K562 (cell line): ENCODE measurements at regions not wholly inside any gene's neighbourhood (a gene's known extent, or its start where the extent isn't known, plus 50 kb on each side); places are given as distances from the start of the nearest gene placed in this dataset.

Experiments
- ATAC-seq: fragments of 200-7000 bp; cut with Tn5 transposase; 3 replicates; pipeline ENCODE4 v1.9.1; 2020; ENCODE audit warnings: moderate library complexity
- BruUV-seq: library from RNA; stranded (reverse); fragments of 400-500 nt; replicated peaks from 2 replicates; lab custom pipeline; 2021; lab: Mats Ljungman, UMichigan
- CTCF ChIA-PET: fragments of 300-600 bp; formaldehyde crosslinking; extraction: SDS; loops from one replicate; lab custom pipeline; 2021; ENCODE audit warnings: low intra/inter-chr PET ratio; lab: Yijun Ruan, JAX
- POLR2A ChIA-PET: fragments of 300-600, 350-650 bp; sonication (Branson Sonifier 250); formaldehyde crosslinking; extraction: SDS; loops from one replicate; lab custom pipeline; 2021; ENCODE audit warnings: antibody characterized with exemption, inconsistent platforms; lab: Yijun Ruan, JAX
- DNase-seq, 4 experiments: peaks; one replicate each; pipeline versions ENCODE4 v3.0.0 to v3.0.0-alpha.2; 2011 to 2018; ENCODE audit warnings: low spot score in 3 of 4, mixed read lengths in 3 of 4; ENCODE audit errors: extremely low read depth in 1 of 4
- FAIRE-seq: peaks from 2 replicates; lab custom pipeline; 2011; peaks lifted over from hg19 to GRCh38; lab: Jason Lieb, UNC
- H2AFZ ChIP-seq: 2 replicates; pipeline ENCODE4 v1.6.0; 2011; ENCODE audit warnings: low read depth, low read length, control low read depth, inconsistent platforms
- H3K27ac ChIP-seq: fragments of 200-600 bp; 3 replicates; pipeline ENCODE4 v1.8.0; 2011; ENCODE audit warnings: low read depth, mild to moderate bottlenecking, control low read depth, inconsistent platforms, low read length, moderate library complexity, mixed read lengths; ENCODE audit errors: extremely low read depth
- H3K27me3 ChIP-seq, 2 experiments: fragments of 300-600 bp in 1 of 2; 2 replicates in 1 of 2; 3 replicates in 1 of 2; pipeline versions ENCODE4 v1.6.0 to v1.8.0; 2011; ENCODE audit warnings: inconsistent platforms in 2 of 2, low read length in 2 of 2, mild to moderate bottlenecking in 1 of 2, mixed read lengths in 1 of 2, moderate library complexity in 1 of 2; ENCODE audit not compliant: control insufficient read depth in 2 of 2, insufficient read depth in 2 of 2
- H3K36me3 ChIP-seq: fragments of 300-600 bp; 3 replicates; pipeline ENCODE4 v1.8.0; 2011; ENCODE audit warnings: mild to moderate bottlenecking, low read length, inconsistent platforms; ENCODE audit not compliant: control insufficient read depth, insufficient read depth
- H3K4me1 ChIP-seq, 2 experiments: fragments of 200-600 bp in 1 of 2; replicated peaks in 1 of 2; 2 replicates in 1 of 2; 3 replicates in 1 of 2; pipeline versions ENCODE4 v1.5.1 to v1.8.0; 2011; ENCODE audit warnings: inconsistent platforms in 2 of 2, low read length in 2 of 2, mild to moderate bottlenecking in 1 of 2, mixed read lengths in 1 of 2, moderate library complexity in 1 of 2; ENCODE audit not compliant: control insufficient read depth in 2 of 2, insufficient read depth in 2 of 2
- H3K4me2 ChIP-seq: 2 replicates; pipeline ENCODE4 v1.6.1; 2011; ENCODE audit warnings: low read length, control low read depth, inconsistent platforms, mixed read lengths; ENCODE audit not compliant: insufficient read depth
- H3K4me3 ChIP-seq: fragments of 200-600 bp; sonication (generic), shearing (Covaris generic); 2 replicates; pipeline ENCODE4 v1.5.1; 2016; ENCODE audit warnings: control low read depth, inconsistent platforms
- H3K79me2 ChIP-seq: fragments of 200-600 bp; 3 replicates; pipeline ENCODE4 v1.8.0; 2011; ENCODE audit warnings: low read length, inconsistent platforms; ENCODE audit not compliant: control insufficient read depth, insufficient read depth
- H3K9ac ChIP-seq, 2 experiments: 2 replicates each; pipeline versions ENCODE4 v1.6.0 to v1.6.1; 2011; ENCODE audit warnings: low read depth in 2 of 2, low read length in 2 of 2, control low read depth in 1 of 2, inconsistent platforms in 1 of 2, mild to moderate bottlenecking in 1 of 2, mixed read lengths in 1 of 2; ENCODE audit not compliant: insufficient read depth in 1 of 2
- H3K9me1 ChIP-seq: one replicate; pipeline ENCODE4 v1.6.0; 2011; ENCODE audit warnings: inconsistent platforms, mild to moderate bottlenecking, low read length, moderate library complexity; ENCODE audit not compliant: control insufficient read depth, insufficient read depth
- H3K9me3 ChIP-seq: replicated peaks from 2 replicates; pipeline ENCODE4 v1.5.1; 2011; ENCODE audit warnings: low read depth, low read length, inconsistent platforms; ENCODE audit not compliant: control insufficient read depth, insufficient read depth
- H4K20me1 ChIP-seq: replicated peaks from 2 replicates; pipeline ENCODE4 v1.6.1; 2011; ENCODE audit warnings: low read length, inconsistent platforms, mixed read lengths; ENCODE audit not compliant: control insufficient read depth, insufficient read depth
- CBX1 ChIP-seq: sonication (generic); IDR thresholded peaks from 2 replicates; pipeline ENCODE4 v1.6.1; 2016; ENCODE audit warnings: antibody characterized with exemption, low read depth, mild to moderate bottlenecking
- DIDO1 ChIP-seq: fragments of 450-650 bp; IDR thresholded peaks from 2 replicates; pipeline ENCODE4 v1.6.1; 2016; ENCODE audit warnings: low read depth, missing biosample characterization, missing genetic modification characterization
- DMBX1 ChIP-seq: fragments of 250-450 bp; sonication (Bioruptor Pico); IDR thresholded peaks from 2 replicates; pipeline ENCODE4 v1.8.0; 2022; ENCODE audit warnings: inconsistent platforms, mild to moderate bottlenecking, moderate library complexity, borderline replicate concordance
- ETV6 ChIP-seq, 3 experiments: fragments of 150-350 bp in 1 of 3; sonication (generic) in 1 of 3; formaldehyde crosslinking in 1 of 3; IDR thresholded peaks; 2 replicates each; pipeline versions ENCODE4 v1.6.1 to v1.8.0; 2014 to 2022; ENCODE audit warnings: borderline replicate concordance in 2 of 3, low read depth in 2 of 3, antibody characterized with exemption in 1 of 3, low read length in 1 of 3, mild to moderate bottlenecking in 1 of 3, missing genetic modification reagents in 1 of 3
- GTF2A2 ChIP-seq: IDR thresholded peaks from 2 replicates; pipeline ENCODE4 v1.6.1; 2016; ENCODE audit warnings: mild to moderate bottlenecking, missing genetic modification characterization, missing compliant biosample characterization
- GTF2F1 ChIP-seq: IDR thresholded peaks from 2 replicates; pipeline ENCODE4 v1.6.1; 2011; ENCODE audit warnings: low read depth, low read length, improper control_type of control experiment
- HDAC6 ChIP-seq: IDR thresholded peaks from 2 replicates; pipeline ENCODE4 v1.6.1; 2012; ENCODE audit warnings: low read depth, mild to moderate bottlenecking, control low read depth, inconsistent platforms, low read length, moderate library complexity
- HMG20B ChIP-seq: fragments of 250-450 bp; sonication (Bioruptor Pico); IDR thresholded peaks from 2 replicates; pipeline ENCODE4 v1.5.0; 2021; ENCODE audit warnings: mild to moderate bottlenecking
- SAP30 ChIP-seq: fragments of 200-600 bp; sonication (generic); IDR thresholded peaks from 2 replicates; pipeline ENCODE4 v1.6.1; 2012; ENCODE audit warnings: borderline replicate concordance, low read depth, mild to moderate bottlenecking, moderate library complexity, low read length, control low read depth, inconsistent platforms; ENCODE audit not compliant: insufficient read depth, poor library complexity, severe bottlenecking
- SREBF1 ChIP-seq: fragments of 150-350 bp; IDR thresholded peaks from 2 replicates; pipeline ENCODE4 v1.6.1; 2014; ENCODE audit warnings: antibody characterized with exemption, low read depth, low read length, borderline replicate concordance
- U2AF1 ChIP-seq: fragments of 200-400 bp; formaldehyde crosslinking; optimal IDR thresholded peaks from 2 replicates; pipeline ENCODE3; 2017; ENCODE audit warnings: mild to moderate bottlenecking, low read depth, low read length, moderate library complexity
- ZNF134 ChIP-seq: fragments of 250-450 bp; sonication (Bioruptor Pico); conservative IDR thresholded peaks from 2 replicates; pipeline ENCODE4 v1.4.0; 2020
- ZNF143 ChIP-seq: sonication (generic); formaldehyde crosslinking; IDR thresholded peaks from 2 replicates; pipeline ENCODE4 v1.9.0; 2022; ENCODE audit warnings: mild to moderate bottlenecking, missing genetic modification reagents
- ZNF280B ChIP-seq: fragments of 250-450 bp; sonication (Bioruptor Pico); IDR thresholded peaks from 2 replicates; pipeline ENCODE4 v1.5.1; 2021; ENCODE audit warnings: mild to moderate bottlenecking
- ZNF347 ChIP-seq: fragments of 450-650 bp; formaldehyde crosslinking; IDR thresholded peaks from 2 replicates; pipeline ENCODE4 v1.4.0; 2020; ENCODE audit warnings: low read depth, mild to moderate bottlenecking, moderate library complexity
- ZNF384 ChIP-seq: IDR thresholded peaks from 2 replicates; pipeline ENCODE4 v1.6.1; 2012; ENCODE audit warnings: low read depth, low read length, improper control_type of control experiment
- ZNF584 ChIP-seq: fragments of 200-800 bp; sonication (Bioruptor generic); IDR thresholded peaks from 2 replicates; pipeline ENCODE4 v1.6.1; 2016; ENCODE audit warnings: low read depth, mild to moderate bottlenecking, missing genetic modification characterization, missing compliant biosample characterization
- WGBS: fragments of 100-300 bp; shearing (Covaris generic); methylation state at CpG from one replicate; pipeline ENCODE4 v1.1.6; 2016; ENCODE audit warnings: low coverage, mixed read lengths; ENCODE audit not compliant: insufficient coverage; ENCODE audit errors: missing lambda C conversion rate; 5-methylcytosine and 5-hydroxymethylcytosine counted together
- in situ Hi-C: fragments of 300-500 bp; cut with MboI; formaldehyde crosslinking; loops from 4 replicates; pipeline ENCODE4 v1.15.0; 2018; ENCODE audit warnings: inconsistent platforms, mixed read lengths
- intact Hi-C: fragments of 100-400 bp; cut with micrococcal nuclease; formaldehyde crosslinking; loops from 2 replicates; pipeline ENCODE4 v1.14.2; 2022
- TF ChIP-seq, protein P1 (sequence below): fragments of 200-800 bp; sonication (Bioruptor generic); IDR thresholded peaks from 2 replicates; pipeline ENCODE4 v1.6.1; 2017; ENCODE audit warnings: missing genetic modification characterization, missing compliant biosample characterization

GRCh38 chr11:69367211-69367964 lies 73.4 kb downstream of the MYEOV start:
- Histone ChIP-seq H3K79me2 (no peaks in the 10 kb centered on the region), H3K9ac (peak overlapping the region in 1 of 2 experiments; percentile 59; a peak in 1 of 4 replicates), H4K20me1 (no peaks in the 10 kb centered on the region), H3K4me1 (peaks cover 0 to 3% of the 10 kb centered on the region in 2 experiments; a peak in 2 of 5 replicates), H3K36me3 (peaks cover 4% of the 10 kb centered on the region; the same call in 1 of the 3 replicates), H3K9me1 (no peaks in the 10 kb centered on the region), H3K27me3 (no peaks in the 10 kb centered on the region), H3K27ac (no peak overlapping the region), H3K4me2 (no peak overlapping the region), H3K9me3 (peaks cover 3% of the 10 kb centered on the region; the same call in 1 of the 2 replicates), H3K4me3 (no peak overlapping the region), H2AFZ (no peak overlapping the region)
- in situ Hi-C loops (no loop called here), intact Hi-C loops (loop anchor here (10.0 kb wide), 1 partner anchor 73 kb away; the partner anchor contains the start of gene MYEOV)
- ChIA-PET CTCF (no interaction called here), POLR2A (no interaction called here)
- no TSS peak for BruUV-seq
- DNase-seq (no peak), FAIRE-seq (no peak), ATAC-seq (no peak; the same call in 2 of the 3 replicates)
- WGBS, result 73% methylated on average over 12 of the region's 13 CpGs
- TF ChIP-seq HDAC6 (no peak), GTF2F1 (no peak), ZNF584 (CRISPR knock-in tag) (no peak), ZNF143 (CRISPR knock-in tag) (no peak), DIDO1 (no peak), SREBF1 (no peak), ZNF347 (CRISPR knock-in tag) (no peak), ZNF134 (CRISPR knock-in tag) (no peak), ZNF384 (no peak), HMG20B (CRISPR knock-in tag) (no peak), ZNF280B (CRISPR knock-in tag) (no peak), SAP30 (no peak), DMBX1 (CRISPR knock-in tag) (no peak), ETV6 (IDR thresholded peaks at IDR 0.05; ENCODE audit: borderline replicate concordance in 1 of 2, low read depth in 2 of 2, low read length in 1 of 2) (no peak), ETV6 (CRISPR knock-in tag; IDR thresholded peaks at IDR 0.05; ENCODE audit: borderline replicate concordance) (no peak), GTF2A2 (no peak), U2AF1 (no peak), CBX1 (no peak)
- TF ChIP-seq, protein P1, sequence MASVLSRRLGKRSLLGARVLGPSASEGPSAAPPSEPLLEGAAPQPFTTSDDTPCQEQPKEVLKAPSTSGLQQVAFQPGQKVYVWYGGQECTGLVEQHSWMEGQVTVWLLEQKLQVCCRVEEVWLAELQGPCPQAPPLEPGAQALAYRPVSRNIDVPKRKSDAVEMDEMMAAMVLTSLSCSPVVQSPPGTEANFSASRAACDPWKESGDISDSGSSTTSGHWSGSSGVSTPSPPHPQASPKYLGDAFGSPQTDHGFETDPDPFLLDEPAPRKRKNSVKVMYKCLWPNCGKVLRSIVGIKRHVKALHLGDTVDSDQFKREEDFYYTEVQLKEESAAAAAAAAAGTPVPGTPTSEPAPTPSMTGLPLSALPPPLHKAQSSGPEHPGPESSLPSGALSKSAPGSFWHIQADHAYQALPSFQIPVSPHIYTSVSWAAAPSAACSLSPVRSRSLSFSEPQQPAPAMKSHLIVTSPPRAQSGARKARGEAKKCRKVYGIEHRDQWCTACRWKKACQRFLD, result no peak
